CD4-positive, alpha-beta T cell (primary cell): ENCODE measurements at regions not wholly inside any gene's neighbourhood (a gene's known extent, or its start where the extent isn't known, plus 50 kb on each side); places are given as distances from the start of the nearest gene placed in this dataset.
"Not testable (repeated sequence)": the region's sequence is repeated elsewhere in the genome, so short reads cannot be mapped to it uniquely, and the experiment has no call there.

Source experiments
- ATAC-seq: fragments of 200-7000 bp; cut with Tn5 transposase; one replicate; pipeline ENCODE4 v1.10.0; 2022; ENCODE audit warnings: mild to moderate bottlenecking; ENCODE audit not compliant: poor library complexity
- CTCF ChIA-PET: fragments of 350-600 bp; sonication (Branson Sonifier 250); formaldehyde crosslinking; loops from one replicate; lab custom pipeline; 2021; ENCODE audit warnings: antibody characterized with exemption, inconsistent platforms; lab: Charles Lee
- POLR2A ChIA-PET: fragments of 350-600 bp; sonication (Branson Sonifier 250); formaldehyde crosslinking; loops from one replicate; lab custom pipeline; 2021; ENCODE audit warnings: antibody characterized with exemption, inconsistent platforms; lab: Charles Lee
- DNase-seq, 14 experiments: peaks; one replicate each; pipeline ENCODE4 v3.0.0-alpha.2; 2013 to 2020; ENCODE audit warnings: mixed read lengths in 2 of 14
- H3K27ac ChIP-seq, 2 donors: one replicate each; pipeline versions ENCODE4 v1.5.1 to v1.7.0; 2013; ENCODE audit warnings: low read length in 2 of 2, low read depth in 1 of 2, mild to moderate bottlenecking in 1 of 2
- H3K27me3 ChIP-seq, 2 experiments: 1 replicate in 1 of 2; 2 replicates in 1 of 2; pipeline versions ENCODE4 v1.6.1 to v1.7.0; 2013; ENCODE audit warnings: low read length in 2 of 2, control low read depth in 1 of 2, mild to moderate bottlenecking in 1 of 2, moderate library complexity in 1 of 2; ENCODE audit not compliant: insufficient read depth in 2 of 2, control insufficient read depth in 1 of 2
- H3K36me3 ChIP-seq: one replicate; pipeline ENCODE4 v1.6.1; 2013; ENCODE audit warnings: low read length, control low read depth; ENCODE audit not compliant: insufficient read depth
- H3K4me1 ChIP-seq: one replicate; pipeline ENCODE4 v1.6.1; 2013; ENCODE audit warnings: low read length, control low read depth; ENCODE audit not compliant: insufficient read depth
- H3K4me3 ChIP-seq: one replicate; pipeline ENCODE4 v1.5.1; 2013; ENCODE audit warnings: mild to moderate bottlenecking, low read length, moderate library complexity
- H3K9me3 ChIP-seq, 2 experiments: 1 replicate in 1 of 2; 2 replicates in 1 of 2; pipeline versions ENCODE4 v1.6.1 to v1.7.0; 2013; ENCODE audit warnings: low read length in 2 of 2, mild to moderate bottlenecking in 2 of 2, control low read depth in 1 of 2, moderate library complexity in 1 of 2; ENCODE audit not compliant: control insufficient read depth in 1 of 2, insufficient read depth in 1 of 2
- H3K27ac Mint-ChIP-seq: one replicate; pipeline ENCODE4 v1.8.0; 2020; ENCODE audit warnings: mixed read lengths
- H3K27me3 Mint-ChIP-seq: one replicate; pipeline ENCODE4 v1.8.0; 2021; ENCODE audit warnings: mixed read lengths
- H3K36me3 Mint-ChIP-seq: one replicate; pipeline ENCODE4 v1.8.0; 2021; ENCODE audit warnings: low read depth, mixed read lengths
- H3K4me1 Mint-ChIP-seq: one replicate; pipeline ENCODE4 v1.8.0; 2021; ENCODE audit warnings: low read depth, mixed read lengths
- H3K4me3 Mint-ChIP-seq: one replicate; pipeline ENCODE4 v1.8.0; 2020; ENCODE audit warnings: mild to moderate bottlenecking, mixed read lengths
- H3K9me3 Mint-ChIP-seq: one replicate; pipeline ENCODE4 v1.8.0; 2020; ENCODE audit warnings: mixed read lengths
- CTCF ChIP-seq: fragments of 200-600 bp; IDR thresholded peaks from one replicate; pipeline ENCODE4 v1.8.0; 2022; ENCODE audit warnings: antibody characterized with exemption, mild to moderate bottlenecking
- intact Hi-C, 2 experiments: fragments of 100-400 bp; cut with DNase I in 1 of 2; cut with micrococcal nuclease in 1 of 2; formaldehyde crosslinking; loops; one replicate each; pipeline versions ENCODE4 v1.15.1 to v1.9.0; 2023 to 2025; cut with DNase I, micrococcal nuclease

GRCh38 chr1:105270966-105271365 is 1521.3 kb downstream of the AMY1C start:
- H3K27me3 Mint-ChIP-seq, result no peaks in the 10 kb centered on the region
- no peak overlapping the region for H3K4me3 Mint-ChIP-seq
- Histone ChIP-seq H3K36me3 (no peaks in the 10 kb centered on the region), H3K27ac (no peak overlapping the region), H3K4me1 (no peaks in the 10 kb centered on the region), H3K27me3 (no peaks in the 10 kb centered on the region), H3K4me3 (no peak overlapping the region), H3K9me3 (peaks cover 0 to 7% of the 10 kb centered on the region in 2 experiments)
- POLR2A ChIA-PET, result no interaction called here
- H3K4me1 Mint-ChIP-seq, result no peaks in the 10 kb centered on the region
- CTCF ChIA-PET, result no interaction called here
- H3K9me3 Mint-ChIP-seq, result peaks cover 16% of the 10 kb centered on the region
- H3K27ac Mint-ChIP-seq, result no peak overlapping the region
- ATAC-seq (no peak), DNase-seq (no peak)
- H3K36me3 Mint-ChIP-seq, result no peaks in the 10 kb centered on the region
- intact Hi-C loops, result no loop called here
- TF ChIP-seq CTCF, result no peak

- H3K4me1 Mint-ChIP-seq, H3K4me3 Mint-ChIP-seq, H3K4me1 ChIP-seq, DNase-seq, POLR2A ChIA-PET, H3K27ac Mint-ChIP-seq, H3K27me3 Mint-ChIP-seq, H3K36me3 Mint-ChIP-seq, H3K27ac ChIP-seq, H3K36me3 ChIP-seq, H3K4me3 ChIP-seq, CTCF ChIA-PET, ATAC-seq, H3K27me3 ChIP-seq, intact Hi-C loops, H3K9me3 ChIP-seq: not testable (repeated sequence)
- peaks cover 16% of the 10 kb centered on the region for H3K9me3 Mint-ChIP-seq
Measured at GRCh38 chr1:105272376-105272775, 1522.7 kb downstream of the AMY1C start.

GRCh38 chr1:105294838-105295237 is 1545.1 kb downstream of the AMY1C start:
- ChIA-PET CTCF (no interaction called here), POLR2A (no interaction called here)
- DNase-seq (no peak), ATAC-seq (no peak)
- TF ChIP-seq CTCF, result no peak
- H3K36me3 ChIP-seq, result no peaks in the 10 kb centered on the region
- Mint-ChIP-seq H3K9me3 (peaks cover 19% of the 10 kb centered on the region), H3K27me3 (no peaks in the 10 kb centered on the region), H3K36me3 (no peaks in the 10 kb centered on the region), H3K4me3 (no peak overlapping the region), H3K27ac (no peak overlapping the region), H3K4me1 (no peaks in the 10 kb centered on the region)
- H3K9me3 ChIP-seq, result peaks cover 0 to 4% of the 10 kb centered on the region in 2 experiments
- H3K27me3 ChIP-seq, result no peaks in the 10 kb centered on the region
- no peaks in the 10 kb centered on the region for H3K4me1 ChIP-seq
- H3K27ac ChIP-seq, result no peak overlapping the region
- no peak overlapping the region for H3K4me3 ChIP-seq
- intact Hi-C loops, result no loop called here

- intact Hi-C loops, result no loop called here
- no peaks in the 10 kb centered on the region for H3K4me1 Mint-ChIP-seq
- no peaks in the 10 kb centered on the region for H3K27me3 Mint-ChIP-seq
- H3K4me3 ChIP-seq, result no peak overlapping the region
- no peaks in the 10 kb centered on the region for H3K36me3 ChIP-seq
- no peaks in the 10 kb centered on the region for H3K4me1 ChIP-seq
- TF ChIP-seq CTCF, result no peak
- ChIA-PET POLR2A (no interaction called here), CTCF (no interaction called here)
- peaks cover 5% of the 10 kb centered on the region for H3K9me3 Mint-ChIP-seq
- no peak overlapping the region for H3K4me3 Mint-ChIP-seq
- H3K27ac Mint-ChIP-seq, result no peak overlapping the region
- H3K27ac ChIP-seq, result no peak overlapping the region
- no peaks in the 10 kb centered on the region for H3K9me3 ChIP-seq
- ATAC-seq (no peak), DNase-seq (no peak)
- no peaks in the 10 kb centered on the region for H3K36me3 Mint-ChIP-seq
- no peaks in the 10 kb centered on the region for H3K27me3 ChIP-seq
Measured at GRCh38 chr1:105310063-105310462, 1560.4 kb downstream of the AMY1C start.
